ENCODE measurements at regions not wholly inside any gene's neighbourhood (a gene's known extent, or its start where the extent isn't known, plus 50 kb on each side); places are given as distances from the start of the nearest gene placed in this dataset.

GRCh38 chrX:16284842-16285241 lies 117.6 kb downstream of the MAGEB17 start:
- TF ChIP-seq CTCF (IDR thresholded peaks at IDR 0.05) = no peak
- no peak for TF ChIP-seq POLR2A (IDR thresholded peaks at IDR 0.05)

Measured in body of pancreas (tissue), 4 donors.